DOHH2 (cell line): ENCODE measurements at regions not wholly inside any gene's neighbourhood (a gene's known extent, or its start where the extent isn't known, plus 50 kb on each side); places are given as distances from the start of the nearest gene placed in this dataset.

Experiments
- CTCF ChIP-seq: fragments of 200-600 bp; sonication (generic); IDR thresholded peaks from one replicate; pipeline ENCODE4 v1.5.1; 2014; ENCODE audit warnings: antibody characterized with exemption, mild to moderate bottlenecking, low read depth, low read length; ENCODE audit not compliant: poor library complexity, severe bottlenecking
- EZH2phosphoT487 ChIP-seq: fragments of 200-600 bp; sonication (generic); IDR thresholded peaks from 2 replicates; pipeline ENCODE4 v1.6.1; 2017; ENCODE audit warnings: borderline replicate concordance, mild to moderate bottlenecking, antibody characterized with exemption, low read length, moderate library complexity, mixed read lengths

GRCh38 chr4:170272959-170273358, 183.2 kb upstream of the AADAT start:
- TF ChIP-seq CTCF (no peak), EZH2phosphoT487 (no peak)
